Thyroid gland (tissue), 4 donors: ENCODE measurements at regions not wholly inside any gene's neighbourhood (a gene's known extent, or its start where the extent isn't known, plus 50 kb on each side); places are given as distances from the start of the nearest gene placed in this dataset.

Source experiments
- CTCF ChIP-seq, 6 experiments: fragments of 200-600 bp in 3 of 6; fragments of 450-650 bp in 3 of 6; sonication (generic) in 3 of 6; IDR thresholded peaks; one replicate each; pipeline ENCODE4 v1.5.1; 2016 to 2019; ENCODE audit warnings: antibody characterized with exemption in 6 of 6, mild to moderate bottlenecking in 2 of 6, inconsistent platforms in 1 of 6, moderate library complexity in 1 of 6
- POLR2A ChIP-seq, 2 donors: fragments of 450-650 bp; IDR thresholded peaks; one replicate each; pipeline ENCODE4 v1.6.1; 2017; ENCODE audit warnings: antibody characterized with exemption in 2 of 2, mild to moderate bottlenecking in 2 of 2, moderate library complexity in 1 of 2

GRCh38 chr10:128605180-128605579, 479.0 kb upstream of the MKI67 start:
- TF ChIP-seq CTCF (IDR thresholded peaks at IDR 0.05) (no peak), POLR2A (IDR thresholded peaks at IDR 0.05) (no peak)
